PC-9 (cell line): ENCODE measurements at regions not wholly inside any gene's neighbourhood (a gene's known extent, or its start where the extent isn't known, plus 50 kb on each side); places are given as distances from the start of the nearest gene placed in this dataset.
"Not testable (repeated sequence)": the region's sequence is repeated elsewhere in the genome, so short reads cannot be mapped to it uniquely, and the experiment has no call there.

Experiments used
- BruUV-seq: library from RNA; stranded (reverse); fragments of 400-500 nt; replicated peaks from 2 replicates; lab custom pipeline; 2021; lab: Mats Ljungman, UMichigan
- CTCF ChIA-PET: fragments of 300-600 bp; sonication (Branson Sonifier 250); formaldehyde crosslinking; loops from one replicate; lab custom pipeline; 2022; ENCODE audit warnings: antibody characterized with exemption; lab: Charles Lee
- POLR2A ChIA-PET: fragments of 300-600 bp; sonication (Branson Sonifier 250); formaldehyde crosslinking; loops from one replicate; lab custom pipeline; 2022; ENCODE audit warnings: antibody characterized with exemption; ENCODE audit not compliant: unreplicated experiment; lab: Charles Lee
- DNase-seq, 2 experiments: peaks; one replicate each; pipeline versions ENCODE4 v3.0.0 to v3.0.0-alpha.2; 2015 to 2022; ENCODE audit warnings: mixed read lengths in 1 of 2
- H2AFZ ChIP-seq: fragments of 200-600 bp; sonication (generic); 2 replicates; pipeline ENCODE4 v1.8.1; 2017; ENCODE audit warnings: antibody characterized with exemption
- H3F3A ChIP-seq: fragments of 200-600 bp; sonication (generic); 2 replicates; pipeline ENCODE4 v1.8.1; 2017; ENCODE audit warnings: antibody characterized with exemption, mild to moderate bottlenecking, low read depth; ENCODE audit not compliant: insufficient read depth
- H3K27ac ChIP-seq: fragments of 200-600 bp; sonication (generic); 2 replicates; pipeline ENCODE4 v1.6.1; 2016; ENCODE audit warnings: mixed run types
- H3K27me3 ChIP-seq: fragments of 200-600 bp; sonication (generic); 2 replicates; pipeline ENCODE4 v1.6.1; 2016; ENCODE audit warnings: low read depth, mixed run types; ENCODE audit not compliant: insufficient read depth
- H3K36me3 ChIP-seq: fragments of 200-600 bp; sonication (generic); 2 replicates; pipeline ENCODE4 v1.6.1; 2016; ENCODE audit warnings: low read depth, mixed run types
- H3K4me1 ChIP-seq: fragments of 200-600 bp; sonication (generic); replicated peaks from 2 replicates; pipeline ENCODE4 v1.6.1; 2016; ENCODE audit warnings: mixed run types; ENCODE audit not compliant: insufficient read depth
- H3K4me2 ChIP-seq: fragments of 200-600 bp; sonication (generic); 2 replicates; pipeline ENCODE4 v1.6.1; 2017; ENCODE audit warnings: mixed run types
- H3K4me3 ChIP-seq: fragments of 200-600 bp; sonication (generic); 2 replicates; pipeline ENCODE4 v1.6.1; 2016; ENCODE audit warnings: mixed run types
- H3K79me2 ChIP-seq: fragments of 200-600 bp; sonication (generic); 2 replicates; pipeline ENCODE4 v1.6.1; 2017; ENCODE audit warnings: low read depth, mixed run types
- H3K9me2 ChIP-seq: fragments of 200-600 bp; sonication (generic); 2 replicates; pipeline ENCODE4 v1.8.1; 2017; ENCODE audit warnings: mild to moderate bottlenecking; ENCODE audit not compliant: insufficient read depth
- H3K9me3 ChIP-seq: fragments of 200-600 bp; sonication (generic); 2 replicates; pipeline ENCODE4 v1.8.1; 2016; ENCODE audit warnings: low read depth; ENCODE audit not compliant: insufficient read depth
- H4K20me1 ChIP-seq: fragments of 200-600 bp; sonication (generic); 2 replicates; pipeline ENCODE4 v1.8.1; 2017; ENCODE audit not compliant: insufficient read depth
- EZH2 ChIP-seq: fragments of 200-600 bp; sonication (generic); IDR thresholded peaks from 2 replicates; pipeline ENCODE4 v1.8.0; 2017; ENCODE audit warnings: antibody characterized with exemption, low read depth
- intact Hi-C: fragments of 100-400 bp; cut with micrococcal nuclease; formaldehyde crosslinking; loops from one replicate; pipeline ENCODE4 v1.10.0; 2022; ENCODE audit not compliant: unreplicated experiment
- TF ChIP-seq, protein P1 (sequence below): fragments of 200-600 bp; sonication (generic); conservative IDR thresholded peaks from 2 replicates; pipeline ENCODE4 v1.6.1; 2017; ENCODE audit warnings: mixed run types, antibody characterized with exemption, mild to moderate bottlenecking, moderate library complexity

DNA sequence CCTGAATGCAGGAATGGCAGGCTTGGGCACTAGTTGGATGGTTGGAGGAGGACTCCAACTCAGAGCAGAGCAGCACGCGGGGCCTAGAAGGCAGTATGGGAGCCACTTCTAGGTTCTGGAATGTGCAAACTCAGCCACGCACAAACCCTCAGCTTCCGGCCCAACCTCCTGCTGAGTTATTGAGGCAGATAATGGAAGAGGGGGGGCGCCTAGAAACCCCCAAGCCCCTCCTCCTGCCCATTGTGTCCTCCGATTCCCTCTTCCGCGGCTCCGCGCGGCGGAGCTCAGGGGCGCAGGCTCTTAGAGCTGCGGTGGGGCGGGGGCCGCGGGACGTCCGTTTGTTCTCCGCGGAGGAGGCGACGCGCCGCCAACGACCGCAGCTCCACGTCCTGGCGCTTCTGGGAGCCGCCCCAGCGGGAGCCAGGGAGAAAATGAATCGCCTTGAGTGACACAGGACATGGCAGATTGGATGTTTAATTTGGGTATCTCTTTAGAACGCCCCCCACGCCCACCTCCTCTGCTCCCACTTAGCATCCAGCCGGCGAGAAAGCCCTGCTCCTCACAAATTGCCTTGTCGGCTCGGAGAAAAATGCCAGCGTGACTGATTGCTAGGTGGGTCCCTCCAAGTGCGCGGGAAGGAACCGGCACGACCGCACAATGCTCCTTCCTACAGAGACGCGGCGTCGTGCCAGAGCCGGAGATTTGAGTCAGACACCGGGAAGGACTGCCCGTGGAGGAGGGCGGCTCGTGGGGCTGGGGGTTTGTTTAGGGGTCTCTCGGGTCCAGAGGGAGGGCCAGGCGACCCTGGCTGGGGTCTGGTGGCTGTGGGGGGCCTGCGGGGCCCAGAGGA is 144.6 kb downstream of the NECTIN1 start:
- ChIA-PET POLR2A (interaction anchor here (0.6 to 1.2 kb wide), 4 partner anchors 10 to 148 kb away, joined by 3 to 10 read pairs (median 6); no protein-coding TSS in a partner anchor), CTCF (interaction anchor here (1.9 kb wide), 1 partner anchor 12 kb away, joined by 6 read pairs; no protein-coding TSS in a partner anchor)
- H3K27ac ChIP-seq, result peak overlapping the region; percentile 50
- no peaks in the 10 kb centered on the region for H3K9me2 ChIP-seq
- H4K20me1 ChIP-seq, result no peaks in the 10 kb centered on the region
- BruUV-seq, result TSS peak; percentile 81
- intact Hi-C loops, result no loop called here
- H3K4me2 ChIP-seq, result peak overlapping the region; percentile 94
- no peaks in the 10 kb centered on the region for H3K27me3 ChIP-seq
- peak overlapping the region; percentile 90 for H2AFZ ChIP-seq
- TF ChIP-seq EZH2, result no peak
- TF ChIP-seq, protein P1, sequence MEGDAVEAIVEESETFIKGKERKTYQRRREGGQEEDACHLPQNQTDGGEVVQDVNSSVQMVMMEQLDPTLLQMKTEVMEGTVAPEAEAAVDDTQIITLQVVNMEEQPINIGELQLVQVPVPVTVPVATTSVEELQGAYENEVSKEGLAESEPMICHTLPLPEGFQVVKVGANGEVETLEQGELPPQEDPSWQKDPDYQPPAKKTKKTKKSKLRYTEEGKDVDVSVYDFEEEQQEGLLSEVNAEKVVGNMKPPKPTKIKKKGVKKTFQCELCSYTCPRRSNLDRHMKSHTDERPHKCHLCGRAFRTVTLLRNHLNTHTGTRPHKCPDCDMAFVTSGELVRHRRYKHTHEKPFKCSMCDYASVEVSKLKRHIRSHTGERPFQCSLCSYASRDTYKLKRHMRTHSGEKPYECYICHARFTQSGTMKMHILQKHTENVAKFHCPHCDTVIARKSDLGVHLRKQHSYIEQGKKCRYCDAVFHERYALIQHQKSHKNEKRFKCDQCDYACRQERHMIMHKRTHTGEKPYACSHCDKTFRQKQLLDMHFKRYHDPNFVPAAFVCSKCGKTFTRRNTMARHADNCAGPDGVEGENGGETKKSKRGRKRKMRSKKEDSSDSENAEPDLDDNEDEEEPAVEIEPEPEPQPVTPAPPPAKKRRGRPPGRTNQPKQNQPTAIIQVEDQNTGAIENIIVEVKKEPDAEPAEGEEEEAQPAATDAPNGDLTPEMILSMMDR, result no peak
- peaks cover 30% of the 10 kb centered on the region for H3K4me1 ChIP-seq
- H3K9me3 ChIP-seq, result no peaks in the 10 kb centered on the region; the same call in 1 of the 2 replicates
- peak; percentile 58 to 66 for DNase-seq
- peak overlapping the region; percentile 70 for H3K4me3 ChIP-seq
- H3K36me3 ChIP-seq, result no peaks in the 10 kb centered on the region
- H3K79me2 ChIP-seq, result no peaks in the 10 kb centered on the region
- H3F3A ChIP-seq, result peaks cover 11% of the 10 kb centered on the region; the same call in 1 of the 2 replicates

DNA sequence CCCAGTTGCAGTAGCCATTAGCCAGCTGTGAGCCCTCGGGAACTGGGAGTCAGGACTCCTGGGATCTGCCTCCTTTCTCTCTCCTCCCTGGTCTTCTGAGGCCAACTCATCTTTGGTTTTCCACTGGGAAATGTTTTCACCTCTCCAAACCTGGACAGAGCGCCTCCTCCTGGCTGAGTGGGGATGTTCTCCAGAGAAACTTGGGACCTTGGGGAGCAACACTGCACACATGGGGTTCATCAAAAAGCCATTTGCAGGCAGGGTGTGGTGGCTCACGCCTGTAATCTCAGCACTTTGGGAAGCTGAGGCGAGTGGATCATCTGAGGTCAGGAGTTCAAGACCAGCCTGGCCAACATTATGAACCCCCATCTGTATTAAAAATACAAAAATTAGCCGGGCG is 145.4 kb downstream of the NECTIN1 start:
- Histone ChIP-seq H3K4me1 (peaks cover 30% of the 10 kb centered on the region), H3K36me3 (no peaks in the 10 kb centered on the region), H3F3A (peaks cover 11% of the 10 kb centered on the region; the same call in 1 of the 2 replicates), H2AFZ (no peak overlapping the region), H3K9me3 (no peaks in the 10 kb centered on the region; the same call in 1 of the 2 replicates), H3K4me3 (no peak overlapping the region), H3K79me2 (no peaks in the 10 kb centered on the region), H3K27ac (no peak overlapping the region), H3K27me3 (no peaks in the 10 kb centered on the region), H3K4me2 (peak overlapping the region; percentile 94), H4K20me1 (no peaks in the 10 kb centered on the region), H3K9me2 (no peaks in the 10 kb centered on the region)
- no peak for TF ChIP-seq EZH2
- TF ChIP-seq, protein P1, result no peak; the same call in 1 of the 2 replicates
- ChIA-PET POLR2A (no interaction called here), CTCF (no interaction called here)
- intact Hi-C loops, result no loop called here
- no peak for DNase-seq
- BruUV-seq, result no TSS peak

DNA sequence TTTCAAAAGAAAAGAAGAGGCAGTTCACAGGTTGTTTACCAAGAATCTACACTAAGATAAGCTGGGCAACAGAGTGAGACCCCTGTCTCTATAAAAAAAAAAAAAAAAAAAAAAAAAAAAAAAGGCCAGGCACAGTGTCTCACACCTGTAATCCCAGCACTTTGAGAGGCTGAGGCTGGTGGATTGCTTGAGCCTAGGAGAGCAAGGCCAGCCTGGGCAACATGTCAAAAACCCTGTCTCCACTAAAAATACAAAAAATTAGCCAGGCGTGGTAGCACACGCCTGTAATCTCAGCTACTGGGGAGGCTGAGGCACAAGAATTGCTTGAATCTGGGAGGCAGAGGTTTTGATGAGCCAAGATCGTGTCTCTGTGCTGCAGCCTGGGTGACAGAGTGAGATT is 147.6 kb downstream of the NECTIN1 start:
- H3K36me3 ChIP-seq, H4K20me1 ChIP-seq, H3K27ac ChIP-seq, H3K27me3 ChIP-seq, H3F3A ChIP-seq, DNase-seq, H2AFZ ChIP-seq, H3K79me2 ChIP-seq, BruUV-seq, H3K9me2 ChIP-seq, H3K4me3 ChIP-seq, H3K4me2 ChIP-seq, H3K9me3 ChIP-seq, intact Hi-C loops: not testable (repeated sequence)
- H3K4me1 ChIP-seq, result peaks cover 26% of the 10 kb centered on the region
- CTCF ChIA-PET, result interaction anchor here (0.7 kb wide), 1 partner anchor 519 kb away, joined by 5 read pairs; no protein-coding TSS in a partner anchor
- POLR2A ChIA-PET, result interaction anchor here (0.7 kb wide), 1 partner anchor 118 kb away, joined by 3 read pairs; no protein-coding TSS in a partner anchor
